OCI-LY1 (cell line): ENCODE measurements at regions not wholly inside any gene's neighbourhood (a gene's known extent, or its start where the extent isn't known, plus 50 kb on each side); places are given as distances from the start of the nearest gene placed in this dataset.

ENCODE experiments used
- EZH2 ChIP-seq: fragments of 200-600 bp; sonication (generic), shearing (Covaris generic); IDR thresholded peaks from 2 replicates; pipeline ENCODE4 v1.8.0; 2017; ENCODE audit warnings: borderline replicate concordance, mixed run types, mild to moderate bottlenecking, antibody characterized with exemption, low read length, moderate library complexity, mixed read lengths
- TF ChIP-seq, protein P1 (sequence below): fragments of 200-600 bp; sonication (generic), shearing (Covaris generic); IDR thresholded peaks from 2 replicates; pipeline ENCODE4 v1.5.1; 2017; ENCODE audit warnings: mild to moderate bottlenecking, antibody characterized with exemption, low read length, moderate library complexity, mixed read lengths

DNA sequence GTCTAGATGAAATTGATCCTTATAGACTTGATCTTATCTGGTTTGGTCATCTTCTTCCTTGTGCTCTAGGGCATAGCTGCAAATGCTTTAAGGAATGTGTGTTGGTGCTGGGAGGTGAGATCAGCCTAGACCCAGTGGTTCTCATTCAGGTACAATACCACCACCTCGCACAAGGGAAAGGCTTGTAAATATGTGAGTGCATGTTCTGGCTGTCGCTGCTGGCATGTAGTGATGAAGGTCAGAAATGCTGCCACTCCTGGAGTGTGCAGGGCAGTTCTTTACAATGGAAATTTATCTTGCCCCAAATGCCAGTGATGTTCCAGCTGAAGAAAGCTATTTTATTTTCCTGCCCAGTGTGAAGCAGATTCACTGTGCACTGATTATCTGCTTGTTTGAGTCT lies 900.9 kb downstream of the QKI start:
- TF ChIP-seq, protein P1, sequence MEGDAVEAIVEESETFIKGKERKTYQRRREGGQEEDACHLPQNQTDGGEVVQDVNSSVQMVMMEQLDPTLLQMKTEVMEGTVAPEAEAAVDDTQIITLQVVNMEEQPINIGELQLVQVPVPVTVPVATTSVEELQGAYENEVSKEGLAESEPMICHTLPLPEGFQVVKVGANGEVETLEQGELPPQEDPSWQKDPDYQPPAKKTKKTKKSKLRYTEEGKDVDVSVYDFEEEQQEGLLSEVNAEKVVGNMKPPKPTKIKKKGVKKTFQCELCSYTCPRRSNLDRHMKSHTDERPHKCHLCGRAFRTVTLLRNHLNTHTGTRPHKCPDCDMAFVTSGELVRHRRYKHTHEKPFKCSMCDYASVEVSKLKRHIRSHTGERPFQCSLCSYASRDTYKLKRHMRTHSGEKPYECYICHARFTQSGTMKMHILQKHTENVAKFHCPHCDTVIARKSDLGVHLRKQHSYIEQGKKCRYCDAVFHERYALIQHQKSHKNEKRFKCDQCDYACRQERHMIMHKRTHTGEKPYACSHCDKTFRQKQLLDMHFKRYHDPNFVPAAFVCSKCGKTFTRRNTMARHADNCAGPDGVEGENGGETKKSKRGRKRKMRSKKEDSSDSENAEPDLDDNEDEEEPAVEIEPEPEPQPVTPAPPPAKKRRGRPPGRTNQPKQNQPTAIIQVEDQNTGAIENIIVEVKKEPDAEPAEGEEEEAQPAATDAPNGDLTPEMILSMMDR: no peak
- no peak for TF ChIP-seq EZH2
